MG63 (cell line): ENCODE measurements at regions not wholly inside any gene's neighbourhood (a gene's known extent, or its start where the extent isn't known, plus 50 kb on each side); places are given as distances from the start of the nearest gene placed in this dataset.

ENCODE experiments used
- DNase-seq: peaks from one replicate; pipeline ENCODE4 v3.0.0-alpha.2; 2020
- H3K27me3 ChIP-seq: fragments of 250-450 bp; sonication (Bioruptor Pico); 2 replicates; pipeline ENCODE4 v1.5.1; 2020; ENCODE audit warnings: mild to moderate bottlenecking, moderate library complexity
- H3K36me3 ChIP-seq: fragments of 250-450 bp; sonication (Bioruptor Pico); 2 replicates; pipeline ENCODE4 v1.5.1; 2020; ENCODE audit warnings: mild to moderate bottlenecking, moderate library complexity
- H3K4me3 ChIP-seq: fragments of 250-450 bp; sonication (Bioruptor Pico); 2 replicates; pipeline ENCODE4 v1.5.1; 2020; ENCODE audit warnings: mild to moderate bottlenecking, moderate library complexity
- H3K9me3 ChIP-seq: fragments of 250-450 bp; sonication (Bioruptor Pico); 2 replicates; pipeline ENCODE4 v1.5.1; 2020; ENCODE audit warnings: mild to moderate bottlenecking, moderate library complexity

- no peak overlapping the region for H3K4me3 ChIP-seq
- H3K9me3 ChIP-seq = no peaks in the 10 kb centered on the region
- DNase-seq = no peak
- no peaks in the 10 kb centered on the region for H3K36me3 ChIP-seq
- no peaks in the 10 kb centered on the region for H3K27me3 ChIP-seq
Measured at GRCh38 chrX:40440866-40441265, 139.9 kb upstream of the ATP6AP2 start.

DNA sequence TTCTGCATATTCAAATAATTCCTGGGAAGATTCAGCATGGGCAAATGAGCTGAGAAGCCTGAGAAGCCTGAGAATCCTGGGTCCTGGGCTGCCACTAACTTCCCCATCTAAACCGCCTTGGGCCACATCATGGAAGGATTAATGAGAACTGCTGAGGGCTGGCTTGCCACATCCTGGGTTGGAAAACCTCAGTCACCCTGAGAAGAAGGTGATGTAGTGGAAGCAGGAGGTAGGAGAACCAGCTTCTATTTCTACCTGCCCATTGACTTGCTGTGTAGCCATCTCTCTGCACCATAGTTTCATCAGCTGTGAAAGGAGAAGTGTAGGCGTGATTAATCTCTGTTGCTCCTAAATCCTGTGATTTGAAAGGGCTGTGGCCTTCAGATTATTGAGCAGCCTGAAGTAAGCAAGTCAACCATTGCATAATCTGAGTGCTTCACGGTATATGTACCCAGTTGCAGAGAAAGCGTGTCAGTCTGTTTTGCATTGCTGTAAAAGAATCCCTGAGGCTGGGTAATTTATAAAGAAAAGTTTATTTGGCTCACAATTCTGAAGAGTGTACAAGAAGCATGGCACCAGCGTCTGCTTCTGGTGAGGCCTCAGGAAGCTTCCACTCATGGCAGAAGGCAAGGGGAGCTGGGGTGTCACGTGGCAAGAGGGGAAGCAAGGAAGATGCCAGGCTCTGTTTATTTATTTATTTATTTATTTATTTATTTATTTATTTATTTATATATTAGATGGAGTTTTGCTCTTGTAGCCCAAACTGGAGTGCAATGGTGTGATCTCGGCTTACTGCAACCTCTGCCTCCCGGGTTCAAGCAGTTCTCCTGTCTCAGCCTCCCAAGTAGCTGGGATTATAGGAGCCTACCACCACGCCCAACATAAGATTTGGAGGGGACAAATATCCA is 140.9 kb upstream of the ATP6AP2 start:
- Histone ChIP-seq H3K36me3 (no peaks in the 10 kb centered on the region), H3K4me3 (no peak overlapping the region), H3K9me3 (no peaks in the 10 kb centered on the region), H3K27me3 (no peaks in the 10 kb centered on the region)
- no peak for DNase-seq

DNA sequence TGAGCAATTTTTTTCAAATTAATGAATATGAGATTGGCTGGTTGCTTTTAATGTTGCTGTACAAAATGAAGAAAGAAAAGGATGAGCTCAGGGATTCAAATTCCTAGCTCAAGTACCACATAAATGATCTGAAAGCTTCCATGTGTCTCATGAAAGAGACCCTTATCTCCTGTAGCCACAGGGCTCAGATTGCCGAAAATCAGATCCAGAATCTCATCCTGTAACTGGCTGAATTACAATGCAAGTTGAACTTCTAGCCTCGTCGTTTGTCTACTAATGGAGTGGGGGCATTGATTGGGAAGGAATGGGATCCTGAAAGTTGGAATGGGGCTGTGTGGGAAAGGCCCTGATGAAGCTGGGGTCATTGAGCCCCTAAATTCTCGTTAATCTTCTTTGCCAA is 143.4 kb upstream of the ATP6AP2 start:
- no peaks in the 10 kb centered on the region for H3K36me3 ChIP-seq
- no peaks in the 10 kb centered on the region for H3K9me3 ChIP-seq
- no peak overlapping the region for H3K4me3 ChIP-seq
- no peak for DNase-seq
- no peaks in the 10 kb centered on the region for H3K27me3 ChIP-seq

GRCh38 chrX:40434947-40435346 is 145.8 kb upstream of the ATP6AP2 start:
- H3K9me3 ChIP-seq = no peaks in the 10 kb centered on the region
- no peaks in the 10 kb centered on the region for H3K27me3 ChIP-seq
- DNase-seq = peak; percentile 65
- no peak overlapping the region for H3K4me3 ChIP-seq
- H3K36me3 ChIP-seq = no peaks in the 10 kb centered on the region

DNA sequence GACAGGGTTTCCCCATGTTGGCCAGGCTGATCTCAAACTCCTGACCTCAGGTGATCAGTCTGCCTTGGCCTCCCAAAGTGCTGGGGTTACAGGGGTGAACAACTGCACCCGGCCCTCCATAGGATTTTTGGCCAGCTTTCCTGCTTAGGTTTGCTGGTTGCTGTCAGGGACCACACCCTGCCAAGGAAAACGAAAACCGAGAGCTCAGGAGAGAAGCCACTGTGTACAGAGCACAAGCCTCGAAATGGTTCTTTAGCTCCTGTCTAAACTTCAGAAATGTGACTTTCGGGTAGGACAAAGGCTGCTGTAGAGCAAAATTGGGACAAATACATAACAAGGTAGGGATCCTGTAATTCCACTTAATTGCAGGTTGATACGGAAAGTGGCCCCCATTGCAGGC is 146.3 kb upstream of the ATP6AP2 start:
- Histone ChIP-seq H3K4me3 (no peak overlapping the region), H3K36me3 (no peaks in the 10 kb centered on the region), H3K9me3 (no peaks in the 10 kb centered on the region), H3K27me3 (no peaks in the 10 kb centered on the region)
- peak; percentile 9 for DNase-seq

DNA sequence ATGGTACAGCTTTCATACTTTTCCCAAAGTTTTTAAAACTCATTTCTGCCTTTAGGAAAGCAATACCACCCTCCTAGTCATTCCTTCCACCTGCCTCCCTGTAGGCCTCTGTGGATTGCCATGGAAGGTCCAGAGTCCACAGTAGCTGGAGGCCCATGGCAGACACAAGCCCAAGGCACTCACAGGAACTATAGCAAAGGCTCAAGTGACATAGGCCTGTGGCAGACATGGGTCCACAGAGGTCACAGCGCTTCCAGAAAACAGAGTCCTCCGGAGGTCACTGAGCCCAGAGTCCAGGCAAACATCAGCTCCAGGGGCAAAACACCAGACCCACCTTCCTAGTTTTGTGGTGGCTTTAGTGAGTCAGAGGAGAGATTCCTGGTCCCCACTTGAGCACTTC is 147.6 kb upstream of the ATP6AP2 start:
- no peak for DNase-seq
- no peaks in the 10 kb centered on the region for H3K36me3 ChIP-seq
- H3K4me3 ChIP-seq = no peak overlapping the region
- H3K27me3 ChIP-seq = no peaks in the 10 kb centered on the region
- no peaks in the 10 kb centered on the region for H3K9me3 ChIP-seq

DNA sequence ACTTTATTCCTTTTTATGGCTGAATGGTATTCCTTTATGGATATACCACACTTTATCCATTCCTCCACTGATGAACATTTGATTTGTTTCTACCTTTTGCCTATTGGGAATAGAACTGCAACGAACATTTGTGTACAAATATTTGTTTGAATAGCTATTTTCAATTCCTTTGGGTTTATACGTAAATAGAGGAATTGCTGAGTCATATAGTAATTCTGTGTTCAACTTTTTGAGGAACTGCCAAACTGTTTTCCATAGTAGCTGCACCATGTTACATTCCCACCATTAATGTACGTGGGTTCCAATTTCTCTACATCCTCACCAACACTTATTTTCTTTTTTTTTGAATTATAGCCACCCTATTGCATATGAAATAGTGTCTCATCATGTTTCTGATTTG is 156.5 kb upstream of the ATP6AP2 start:
- H3K27me3 ChIP-seq = no peaks in the 10 kb centered on the region
- H3K9me3 ChIP-seq = peaks cover 6% of the 10 kb centered on the region; the same call in 1 of the 2 replicates
- H3K36me3 ChIP-seq = no peaks in the 10 kb centered on the region
- no peak overlapping the region for H3K4me3 ChIP-seq
- no peak for DNase-seq

GRCh38 chrX:40423299-40423698 is 157.5 kb upstream of the ATP6AP2 start:
- Histone ChIP-seq H3K9me3 (peaks cover 6% of the 10 kb centered on the region; the same call in 1 of the 2 replicates), H3K27me3 (no peaks in the 10 kb centered on the region), H3K4me3 (no peak overlapping the region), H3K36me3 (no peaks in the 10 kb centered on the region)
- peak; percentile 66 for DNase-seq

DNA sequence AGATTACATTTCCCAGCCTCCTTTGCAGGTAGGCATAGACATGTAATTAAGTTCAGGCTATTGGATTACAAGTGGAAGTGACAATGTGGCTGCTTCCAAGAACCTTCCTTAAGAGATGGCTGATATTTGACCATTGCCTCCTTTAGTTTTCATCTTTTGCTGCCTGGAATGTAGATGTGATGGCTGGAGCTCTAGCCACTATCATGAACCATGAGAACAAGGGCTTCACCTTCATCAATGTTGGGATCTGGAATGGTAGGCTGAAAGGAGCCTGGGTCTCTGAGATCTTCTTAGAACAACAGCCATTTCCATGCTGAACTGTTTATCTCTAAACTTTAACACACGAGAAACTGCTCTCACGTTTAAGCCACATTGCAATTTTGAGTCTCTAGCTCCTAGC is 158.7 kb upstream of the ATP6AP2 start:
- no peak for DNase-seq
- Histone ChIP-seq H3K4me3 (no peak overlapping the region), H3K36me3 (no peaks in the 10 kb centered on the region)

DNA sequence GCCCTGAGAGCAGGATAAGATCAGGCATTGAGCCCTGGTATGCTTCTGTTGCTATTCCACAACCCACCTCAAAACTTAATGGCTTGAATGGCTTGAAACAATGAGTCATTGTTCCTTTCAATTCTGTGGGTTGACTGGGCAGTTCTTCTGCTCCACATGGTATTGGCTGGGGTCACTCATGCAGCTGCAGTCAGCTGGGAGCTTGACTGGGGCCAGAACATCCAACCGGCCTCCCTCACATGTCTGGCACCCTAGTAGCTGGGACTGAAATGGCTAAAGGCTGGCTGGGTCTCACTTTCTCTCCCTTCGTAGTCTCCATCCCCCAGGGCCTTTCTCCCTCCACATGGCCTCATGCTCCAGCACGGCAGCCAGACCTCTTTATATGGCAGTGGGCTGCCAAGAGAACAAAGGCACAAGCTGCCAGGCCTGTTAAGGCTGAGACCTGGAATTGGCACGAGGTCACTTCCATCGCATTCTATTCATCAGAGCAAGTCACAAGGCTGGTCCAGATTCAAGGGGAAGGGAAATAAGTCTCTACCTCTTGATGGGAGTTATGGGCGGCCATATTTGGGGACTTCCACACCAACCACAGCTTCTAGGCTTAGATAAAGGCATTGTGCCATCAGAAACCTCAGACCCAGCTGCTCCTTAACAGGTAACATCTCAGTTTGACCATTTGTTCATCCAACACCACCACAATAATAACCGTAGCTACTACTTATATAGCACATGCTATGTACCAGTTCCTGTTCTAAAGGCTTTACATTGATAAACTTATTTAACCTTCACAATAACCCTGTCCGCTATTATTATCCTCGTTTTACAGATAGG is 159.7 kb upstream of the ATP6AP2 start:
- peak; percentile 75 for DNase-seq
- Histone ChIP-seq H3K36me3 (no peaks in the 10 kb centered on the region), H3K9me3 (peaks cover 6% of the 10 kb centered on the region; the same call in 1 of the 2 replicates), H3K27me3 (no peaks in the 10 kb centered on the region), H3K4me3 (no peak overlapping the region)

More for the DNA sequence above, 158.7 kb upstream of the ATP6AP2 start:
- H3K27me3 ChIP-seq = no peaks in the 10 kb centered on the region
- peaks cover 6% of the 10 kb centered on the region; the same call in 1 of the 2 replicates for H3K9me3 ChIP-seq

- H3K4me3 ChIP-seq = no peak overlapping the region
- no peaks in the 10 kb centered on the region for H3K27me3 ChIP-seq
- no peaks in the 10 kb centered on the region for H3K36me3 ChIP-seq
- no peak for DNase-seq
- H3K9me3 ChIP-seq = peaks cover 3% of the 10 kb centered on the region; the same call in 1 of the 2 replicates
Measured at GRCh38 chrX:40418813-40419195, 162.0 kb upstream of the ATP6AP2 start.

DNA sequence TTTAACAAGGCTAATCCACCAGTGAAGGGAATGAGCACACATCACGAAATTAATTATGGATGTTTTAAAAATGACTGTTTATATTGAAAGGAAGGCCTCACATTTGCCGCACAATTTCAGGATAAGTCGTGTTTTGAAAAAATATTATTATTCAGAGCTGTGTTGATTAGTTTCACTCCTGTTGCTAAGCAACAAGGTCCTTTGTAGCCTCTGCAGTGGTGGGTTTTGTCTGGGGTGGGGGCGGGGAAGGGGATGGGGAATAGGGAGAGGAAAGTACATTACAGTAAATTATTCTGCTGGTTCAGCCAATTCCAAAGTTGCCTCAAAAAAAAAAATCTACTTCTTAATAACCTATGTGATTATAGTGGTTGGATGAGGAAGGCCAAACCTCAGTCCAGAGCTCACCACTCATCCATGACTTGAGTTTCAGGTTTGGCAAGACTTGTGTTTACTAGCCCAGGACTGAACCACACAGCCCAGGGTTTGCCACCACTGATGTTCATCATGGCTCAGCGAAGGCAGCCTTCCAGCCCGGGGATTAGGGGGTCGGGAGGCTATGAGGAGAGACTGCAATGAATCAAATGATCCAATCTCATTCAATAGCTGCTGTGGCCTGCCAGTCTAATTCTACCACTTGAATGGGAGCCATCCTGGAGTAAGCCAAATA is 162.5 kb upstream of the ATP6AP2 start:
- H3K9me3 ChIP-seq = no peaks in the 10 kb centered on the region
- peak; percentile 90 for DNase-seq

DNA sequence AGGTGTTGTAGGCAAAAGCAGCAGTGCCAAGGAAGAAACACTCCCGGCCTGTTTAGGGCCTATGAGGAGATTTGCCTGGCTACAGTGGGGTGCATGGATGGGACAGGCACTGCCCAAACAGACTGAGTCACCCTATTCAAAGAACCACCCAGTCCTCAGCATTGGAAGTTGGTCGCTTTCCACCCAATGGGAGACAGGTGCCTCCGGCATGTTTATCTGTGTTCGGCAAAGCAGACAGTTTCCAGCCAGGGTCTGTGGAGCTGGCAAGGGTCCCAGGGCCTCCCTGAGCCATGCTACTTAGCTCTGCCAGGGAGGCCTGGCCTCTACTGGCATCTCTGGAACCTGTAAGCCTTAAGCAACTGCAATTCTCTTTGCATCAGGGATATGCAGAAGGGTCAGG is 165.1 kb upstream of the ATP6AP2 start:
- DNase-seq = peak; percentile 43

More for the DNA sequence above, 162.5 kb upstream of the ATP6AP2 start:
- Histone ChIP-seq H3K4me3 (no peak overlapping the region), H3K36me3 (no peaks in the 10 kb centered on the region), H3K27me3 (no peaks in the 10 kb centered on the region)

GRCh38 chrX:40414335-40414734 is 166.4 kb upstream of the ATP6AP2 start:
- H3K4me3 ChIP-seq = no peak overlapping the region
- no peaks in the 10 kb centered on the region for H3K27me3 ChIP-seq
- H3K36me3 ChIP-seq = no peaks in the 10 kb centered on the region

More for the DNA sequence above, 165.1 kb upstream of the ATP6AP2 start:
- no peaks in the 10 kb centered on the region for H3K27me3 ChIP-seq
- no peaks in the 10 kb centered on the region for H3K36me3 ChIP-seq
- H3K4me3 ChIP-seq = no peak overlapping the region
- no peaks in the 10 kb centered on the region for H3K9me3 ChIP-seq

GRCh38 chrX:40411340-40412111 is 169.2 kb upstream of the ATP6AP2 start:
- DNase-seq = no peak
- Histone ChIP-seq H3K4me3 (no peak overlapping the region), H3K9me3 (no peaks in the 10 kb centered on the region), H3K27me3 (no peaks in the 10 kb centered on the region), H3K36me3 (no peaks in the 10 kb centered on the region)

More at GRCh38 chrX:40414335-40414734, 166.4 kb upstream of the ATP6AP2 start:
- DNase-seq = no peak
- no peaks in the 10 kb centered on the region for H3K9me3 ChIP-seq

GRCh38 chrX:40410859-40411258 is 169.9 kb upstream of the ATP6AP2 start:
- Histone ChIP-seq H3K36me3 (no peaks in the 10 kb centered on the region), H3K4me3 (no peak overlapping the region), H3K27me3 (no peaks in the 10 kb centered on the region), H3K9me3 (no peaks in the 10 kb centered on the region)
- no peak for DNase-seq
